ENCODE measurements at regions not wholly inside any gene's neighbourhood (a gene's known extent, or its start where the extent isn't known, plus 50 kb on each side); places are given as distances from the start of the nearest gene placed in this dataset.

GRCh38 chr15:67992411-67992810 is 61.7 kb upstream of the PIAS1 start:
- no peak for DNase-seq (ENCODE audit: low read depth)

GRCh38 chr15:67992834-67993233 is 61.3 kb upstream of the PIAS1 start:
- DNase-seq (ENCODE audit: low read depth): no peak

GRCh38 chr15:67997996-67998395 is 56.1 kb upstream of the PIAS1 start:
- DNase-seq (ENCODE audit: low read depth): peak; percentile 16

GRCh38 chr15:67998599-67999133 is 55.4 kb upstream of the PIAS1 start:
- peak; percentile 13 for DNase-seq (ENCODE audit: low read depth)

- DNase-seq (ENCODE audit: low read depth): no peak
These were observed 54.6 kb upstream of the PIAS1 start for GRCh38 chr15:67999320-68000100.

GRCh38 chr15:68000754-68001153 is 53.4 kb upstream of the PIAS1 start:
- no peak for DNase-seq (ENCODE audit: low read depth)

GRCh38 chr15:68001811-68002210 is 52.3 kb upstream of the PIAS1 start:
- DNase-seq (ENCODE audit: low read depth): no peak

GRCh38 chr15:68003297-68003696 is 50.8 kb upstream of the PIAS1 start:
- no peak for DNase-seq (ENCODE audit: low read depth)
